ENCODE measurements at regions not wholly inside any gene's neighbourhood (a gene's known extent, or its start where the extent isn't known, plus 50 kb on each side); places are given as distances from the start of the nearest gene placed in this dataset.

DNA sequence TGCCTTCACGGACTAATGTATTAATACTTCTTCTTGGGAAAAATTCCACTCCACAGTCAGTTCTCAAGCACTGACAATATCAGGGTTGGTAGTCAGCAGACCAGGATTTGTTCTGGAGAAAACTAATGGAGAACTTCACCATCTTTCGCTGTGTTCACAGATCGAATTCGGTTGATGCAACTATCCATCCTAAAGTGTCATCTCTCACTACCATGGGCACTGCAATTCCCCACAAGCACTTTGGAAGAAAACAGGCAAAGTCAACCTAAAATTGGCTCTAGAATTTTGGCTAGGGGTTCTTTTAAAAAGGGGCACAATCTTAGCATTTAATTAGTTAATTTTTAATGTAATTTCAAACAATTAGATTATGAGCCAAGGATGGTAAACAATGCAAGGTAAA is 164.4 kb downstream of the HGF start:
- TF ChIP-seq, protein P1, sequence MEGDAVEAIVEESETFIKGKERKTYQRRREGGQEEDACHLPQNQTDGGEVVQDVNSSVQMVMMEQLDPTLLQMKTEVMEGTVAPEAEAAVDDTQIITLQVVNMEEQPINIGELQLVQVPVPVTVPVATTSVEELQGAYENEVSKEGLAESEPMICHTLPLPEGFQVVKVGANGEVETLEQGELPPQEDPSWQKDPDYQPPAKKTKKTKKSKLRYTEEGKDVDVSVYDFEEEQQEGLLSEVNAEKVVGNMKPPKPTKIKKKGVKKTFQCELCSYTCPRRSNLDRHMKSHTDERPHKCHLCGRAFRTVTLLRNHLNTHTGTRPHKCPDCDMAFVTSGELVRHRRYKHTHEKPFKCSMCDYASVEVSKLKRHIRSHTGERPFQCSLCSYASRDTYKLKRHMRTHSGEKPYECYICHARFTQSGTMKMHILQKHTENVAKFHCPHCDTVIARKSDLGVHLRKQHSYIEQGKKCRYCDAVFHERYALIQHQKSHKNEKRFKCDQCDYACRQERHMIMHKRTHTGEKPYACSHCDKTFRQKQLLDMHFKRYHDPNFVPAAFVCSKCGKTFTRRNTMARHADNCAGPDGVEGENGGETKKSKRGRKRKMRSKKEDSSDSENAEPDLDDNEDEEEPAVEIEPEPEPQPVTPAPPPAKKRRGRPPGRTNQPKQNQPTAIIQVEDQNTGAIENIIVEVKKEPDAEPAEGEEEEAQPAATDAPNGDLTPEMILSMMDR (IDR thresholded peaks at IDR 0.05), result no peak
- TF ChIP-seq POLR2AphosphoS5 (IDR thresholded peaks at IDR 0.05), result no peak

Data from suprapubic skin (tissue), 3 donors.